ENCODE measurements at regions not wholly inside any gene's neighbourhood (a gene's known extent, or its start where the extent isn't known, plus 50 kb on each side); places are given as distances from the start of the nearest gene placed in this dataset.

- Histone ChIP-seq H3K27ac (ENCODE audit: control insufficient read depth, insufficient read depth, low read length) (no peak overlapping the region), H3K9ac (ENCODE audit: control insufficient read depth, extremely low read depth, insufficient read depth, low read length) (no peak overlapping the region), H3K79me2 (ENCODE audit: control insufficient read depth, insufficient read depth, low read length) (no peaks in the 10 kb centered on the region), H4K20me1 (ENCODE audit: control insufficient read depth, extremely low read depth, insufficient read depth, low read length) (no peaks in the 10 kb centered on the region), H3K4me2 (ENCODE audit: control insufficient read depth, extremely low read depth, insufficient read depth, low read depth, low read length) (no peak overlapping the region), H3K36me3 (ENCODE audit: control insufficient read depth in 2 of 2, extremely low read depth in 1 of 2, insufficient read depth in 2 of 2, low read length in 2 of 2) (no peaks in the 10 kb centered on the region), H3K4me1 (ENCODE audit: control insufficient read depth, extremely low read depth, insufficient read depth, low read length) (no peaks in the 10 kb centered on the region), H3K9me3 (ENCODE audit: control insufficient read depth, low read depth, low read length) (no peaks in the 10 kb centered on the region), H2AFZ (ENCODE audit: control insufficient read depth, low read length) (no peak overlapping the region), H3K4me3 (ENCODE audit: control insufficient read depth in 2 of 3, extremely low read depth in 1 of 3, insufficient read depth in 2 of 3, low read depth in 1 of 3, low read length in 3 of 3) (no peak overlapping the region), H3K27me3 (ENCODE audit: control insufficient read depth, extremely low read depth, insufficient read depth, low read length) (no peaks in the 10 kb centered on the region), H3K9me1 (ENCODE audit: control insufficient read depth, extremely low read depth, insufficient read depth, low read length) (no peaks in the 10 kb centered on the region)
- dilution Hi-C loops (cut with MboI; ENCODE audit: extremely low pct_ligation_motif_present, low sequenced_read_pairs): no loop called here
- no peak for DNase-seq (ENCODE audit: low read depth, low spot score)
- no peak for FAIRE-seq
- TF ChIP-seq EZH2 (IDR thresholded peaks at IDR 0.05; ENCODE audit: low read length): no peak
- no peak for TF ChIP-seq CTCF (optimal IDR thresholded peaks at IDR 0.05 in 1 of 3, IDR thresholded peaks at IDR 0.05 in 1 of 3, conservative IDR thresholded peaks at IDR 0.05 in 1 of 3; ENCODE audit: extremely low read depth in 1 of 3, insufficient read depth in 2 of 3, low read length in 3 of 3)
Observed at GRCh38 chr1:60402216-60402615, 328.6 kb upstream of the C1orf87 start.

- Histone ChIP-seq H3K9ac (ENCODE audit: control insufficient read depth, extremely low read depth, insufficient read depth, low read length) (no peak overlapping the region), H3K9me1 (ENCODE audit: control insufficient read depth, extremely low read depth, insufficient read depth, low read length) (no peaks in the 10 kb centered on the region), H3K4me3 (ENCODE audit: control insufficient read depth in 2 of 3, extremely low read depth in 1 of 3, insufficient read depth in 2 of 3, low read depth in 1 of 3, low read length in 3 of 3) (no peak overlapping the region), H3K27ac (ENCODE audit: control insufficient read depth, insufficient read depth, low read length) (no peak overlapping the region), H3K9me3 (ENCODE audit: control insufficient read depth, low read depth, low read length) (no peaks in the 10 kb centered on the region), H4K20me1 (ENCODE audit: control insufficient read depth, extremely low read depth, insufficient read depth, low read length) (no peaks in the 10 kb centered on the region), H2AFZ (ENCODE audit: control insufficient read depth, low read length) (no peak overlapping the region), H3K4me2 (ENCODE audit: control insufficient read depth, extremely low read depth, insufficient read depth, low read depth, low read length) (no peak overlapping the region), H3K27me3 (ENCODE audit: control insufficient read depth, extremely low read depth, insufficient read depth, low read length) (no peaks in the 10 kb centered on the region), H3K4me1 (ENCODE audit: control insufficient read depth, extremely low read depth, insufficient read depth, low read length) (no peaks in the 10 kb centered on the region), H3K79me2 (ENCODE audit: control insufficient read depth, insufficient read depth, low read length) (no peaks in the 10 kb centered on the region), H3K36me3 (ENCODE audit: control insufficient read depth in 2 of 2, extremely low read depth in 1 of 2, insufficient read depth in 2 of 2, low read length in 2 of 2) (no peaks in the 10 kb centered on the region)
- no peak for FAIRE-seq
- dilution Hi-C loops (cut with MboI; ENCODE audit: extremely low pct_ligation_motif_present, low sequenced_read_pairs): no loop called here
- DNase-seq (ENCODE audit: low read depth, low spot score): no peak
- TF ChIP-seq CTCF (optimal IDR thresholded peaks at IDR 0.05 in 1 of 3, IDR thresholded peaks at IDR 0.05 in 1 of 3, conservative IDR thresholded peaks at IDR 0.05 in 1 of 3; ENCODE audit: extremely low read depth in 1 of 3, insufficient read depth in 2 of 3, low read length in 3 of 3) (no peak), EZH2 (IDR thresholded peaks at IDR 0.05; ENCODE audit: low read length) (no peak)
Observed at GRCh38 chr1:60394436-60394835, 320.9 kb upstream of the C1orf87 start.

Data from keratinocyte (primary cell).